Glutamatergic neuron (in vitro differentiated cells): ENCODE measurements at regions not wholly inside any gene's neighbourhood (a gene's known extent, or its start where the extent isn't known, plus 50 kb on each side); places are given as distances from the start of the nearest gene placed in this dataset.

ENCODE experiments used
- DNase-seq: peaks from one replicate; pipeline ENCODE4 v3.0.0; 2022
- H3K27ac Mint-ChIP-seq: one replicate; pipeline ENCODE4 v1.8.0; 2020; ENCODE audit warnings: mild to moderate bottlenecking, mixed read lengths, inconsistent platforms; ENCODE audit not compliant: unreplicated experiment
- H3K27me3 Mint-ChIP-seq: one replicate; pipeline ENCODE4 v1.8.0; 2020; ENCODE audit warnings: mild to moderate bottlenecking, moderate library complexity, mixed read lengths, inconsistent platforms; ENCODE audit not compliant: unreplicated experiment
- H3K36me3 Mint-ChIP-seq: one replicate; pipeline ENCODE4 v1.8.0; 2020; ENCODE audit warnings: mild to moderate bottlenecking, mixed read lengths, inconsistent platforms; ENCODE audit not compliant: unreplicated experiment
- H3K4me1 Mint-ChIP-seq: one replicate; pipeline ENCODE4 v1.8.0; 2020; ENCODE audit warnings: mild to moderate bottlenecking, low read depth, mixed read lengths, inconsistent platforms; ENCODE audit not compliant: unreplicated experiment
- H3K4me3 Mint-ChIP-seq: one replicate; pipeline ENCODE4 v1.8.0; 2020; ENCODE audit warnings: mild to moderate bottlenecking, mixed read lengths, inconsistent platforms; ENCODE audit not compliant: unreplicated experiment
- H3K9me3 Mint-ChIP-seq: one replicate; pipeline ENCODE4 v1.8.0; 2020; ENCODE audit warnings: mild to moderate bottlenecking, moderate library complexity, mixed read lengths, inconsistent platforms; ENCODE audit not compliant: unreplicated experiment
- CTCF ChIP-seq: fragments of 200-600 bp; sonication (generic); IDR thresholded peaks from one replicate; pipeline ENCODE4 v1.5.0; 2021; ENCODE audit not compliant: partially characterized antibody, unreplicated experiment

GRCh38 chr3:182135056-182135455 lies 423.3 kb downstream of the SOX2 start:
- DNase-seq, result no peak
- no peak for TF ChIP-seq CTCF
- Mint-ChIP-seq H3K27me3 (no peaks in the 10 kb centered on the region), H3K9me3 (no peaks in the 10 kb centered on the region), H3K4me1 (no peaks in the 10 kb centered on the region), H3K27ac (no peak overlapping the region), H3K4me3 (no peak overlapping the region), H3K36me3 (no peaks in the 10 kb centered on the region)

- H3K36me3 Mint-ChIP-seq, result no peaks in the 10 kb centered on the region
- H3K27me3 Mint-ChIP-seq, result no peaks in the 10 kb centered on the region
- TF ChIP-seq CTCF, result no peak
- H3K27ac Mint-ChIP-seq, result no peak overlapping the region
- no peak overlapping the region for H3K4me3 Mint-ChIP-seq
- DNase-seq, result no peak
- no peaks in the 10 kb centered on the region for H3K4me1 Mint-ChIP-seq
- H3K9me3 Mint-ChIP-seq, result no peaks in the 10 kb centered on the region
Observed at GRCh38 chr3:182136008-182136910, 424.5 kb downstream of the SOX2 start.

GRCh38 chr3:182138393-182138792 lies 426.7 kb downstream of the SOX2 start:
- Mint-ChIP-seq H3K4me3 (no peak overlapping the region), H3K9me3 (no peaks in the 10 kb centered on the region), H3K4me1 (no peaks in the 10 kb centered on the region), H3K27me3 (no peaks in the 10 kb centered on the region), H3K27ac (no peak overlapping the region), H3K36me3 (no peaks in the 10 kb centered on the region)
- DNase-seq, result no peak
- no peak for TF ChIP-seq CTCF

GRCh38 chr3:182139627-182140357 lies 428.1 kb downstream of the SOX2 start:
- Mint-ChIP-seq H3K4me1 (no peaks in the 10 kb centered on the region), H3K36me3 (no peaks in the 10 kb centered on the region), H3K4me3 (no peak overlapping the region), H3K27me3 (no peaks in the 10 kb centered on the region), H3K27ac (no peak overlapping the region), H3K9me3 (no peaks in the 10 kb centered on the region)
- DNase-seq, result no peak
- no peak for TF ChIP-seq CTCF

- Mint-ChIP-seq H3K4me3 (no peak overlapping the region), H3K9me3 (no peaks in the 10 kb centered on the region), H3K27me3 (no peaks in the 10 kb centered on the region), H3K4me1 (no peaks in the 10 kb centered on the region), H3K36me3 (no peaks in the 10 kb centered on the region), H3K27ac (no peak overlapping the region)
- DNase-seq, result no peak
- no peak for TF ChIP-seq CTCF
Observed at GRCh38 chr3:182142928-182143327, 431.2 kb downstream of the SOX2 start.
